NCI-H1105 treated with DMSO at 0.1 percent for 48 hours (cell line): ENCODE measurements at regions not wholly inside any gene's neighbourhood (a gene's known extent, or its start where the extent isn't known, plus 50 kb on each side); places are given as distances from the start of the nearest gene placed in this dataset.
A peak's percentile ranks its signal among the peaks of the same experiment; 100 is the strongest.
"Not testable (repeated sequence)": the region's sequence is repeated elsewhere in the genome, so short reads cannot be mapped to it uniquely, and the experiment has no call there.

Experiments used
- DNase-seq: peaks from one replicate; lab custom pipeline; 2025; lab: John Stamatoyannopoulos, UW

GRCh38 chr4:133320576-133321170 lies 171.6 kb downstream of the PCDH10 start:
- DNase-seq = peak; percentile 3

GRCh38 chr4:133316909-133317308 lies 167.8 kb downstream of the PCDH10 start:
- no peak for DNase-seq

- no peak for DNase-seq
These were observed 165.9 kb downstream of the PCDH10 start for GRCh38 chr4:133314991-133315390.

GRCh38 chr4:133287396-133287795 lies 138.3 kb downstream of the PCDH10 start:
- DNase-seq = no peak

- no peak for DNase-seq
These were observed 129.5 kb downstream of the PCDH10 start for GRCh38 chr4:133278591-133278990.

GRCh38 chr4:133277940-133278339 lies 128.8 kb downstream of the PCDH10 start:
- DNase-seq = not testable (repeated sequence)

GRCh38 chr4:133275246-133275645 lies 126.2 kb downstream of the PCDH10 start:
- DNase-seq = no peak

- DNase-seq = no peak
These were observed 124.3 kb downstream of the PCDH10 start for GRCh38 chr4:133273401-133273800.

- no peak for DNase-seq
These were observed 121.0 kb downstream of the PCDH10 start for GRCh38 chr4:133270021-133270570.

- DNase-seq = no peak
These were observed 119.1 kb downstream of the PCDH10 start for GRCh38 chr4:133268205-133268604.

GRCh38 chr4:133267506-133267905 lies 118.4 kb downstream of the PCDH10 start:
- not testable (repeated sequence) for DNase-seq

- not testable (repeated sequence) for DNase-seq
These were observed 117.9 kb downstream of the PCDH10 start for GRCh38 chr4:133266966-133267365.

- DNase-seq = not testable (repeated sequence)
These were observed 115.2 kb downstream of the PCDH10 start for GRCh38 chr4:133264251-133264650.

GRCh38 chr4:133263104-133263503 lies 114.0 kb downstream of the PCDH10 start:
- no peak for DNase-seq

- DNase-seq = no peak
These were observed 98.8 kb downstream of the PCDH10 start for GRCh38 chr4:133247861-133248260.

GRCh38 chr4:133245226-133245625 lies 96.1 kb downstream of the PCDH10 start:
- DNase-seq = no peak
